ENCODE measurements at regions not wholly inside any gene's neighbourhood (a gene's known extent, or its start where the extent isn't known, plus 50 kb on each side); places are given as distances from the start of the nearest gene placed in this dataset.

DNA sequence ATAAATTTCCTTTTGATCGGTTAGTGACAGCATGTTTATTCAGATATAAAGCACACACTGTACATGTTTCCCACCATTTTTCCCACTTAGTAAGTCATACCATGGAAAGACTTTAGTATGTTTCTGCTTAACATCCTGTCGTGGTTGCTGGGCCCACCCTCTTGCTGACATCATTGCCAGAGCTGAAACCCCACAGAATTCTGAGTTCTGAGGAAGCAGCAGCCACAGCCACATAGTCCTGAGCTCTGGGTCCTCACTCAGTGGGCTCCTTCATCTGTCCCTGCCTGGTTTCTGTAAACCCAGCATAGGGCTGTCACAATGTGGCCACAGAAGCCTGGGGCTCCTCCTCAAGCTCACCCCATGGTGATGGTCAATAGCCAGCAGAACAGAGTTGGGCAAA, 441.5 kb downstream of the ENC1 start:
- TF ChIP-seq, protein P1, sequence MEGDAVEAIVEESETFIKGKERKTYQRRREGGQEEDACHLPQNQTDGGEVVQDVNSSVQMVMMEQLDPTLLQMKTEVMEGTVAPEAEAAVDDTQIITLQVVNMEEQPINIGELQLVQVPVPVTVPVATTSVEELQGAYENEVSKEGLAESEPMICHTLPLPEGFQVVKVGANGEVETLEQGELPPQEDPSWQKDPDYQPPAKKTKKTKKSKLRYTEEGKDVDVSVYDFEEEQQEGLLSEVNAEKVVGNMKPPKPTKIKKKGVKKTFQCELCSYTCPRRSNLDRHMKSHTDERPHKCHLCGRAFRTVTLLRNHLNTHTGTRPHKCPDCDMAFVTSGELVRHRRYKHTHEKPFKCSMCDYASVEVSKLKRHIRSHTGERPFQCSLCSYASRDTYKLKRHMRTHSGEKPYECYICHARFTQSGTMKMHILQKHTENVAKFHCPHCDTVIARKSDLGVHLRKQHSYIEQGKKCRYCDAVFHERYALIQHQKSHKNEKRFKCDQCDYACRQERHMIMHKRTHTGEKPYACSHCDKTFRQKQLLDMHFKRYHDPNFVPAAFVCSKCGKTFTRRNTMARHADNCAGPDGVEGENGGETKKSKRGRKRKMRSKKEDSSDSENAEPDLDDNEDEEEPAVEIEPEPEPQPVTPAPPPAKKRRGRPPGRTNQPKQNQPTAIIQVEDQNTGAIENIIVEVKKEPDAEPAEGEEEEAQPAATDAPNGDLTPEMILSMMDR (IDR thresholded peaks at IDR 0.05; ENCODE audit: unreplicated experiment), result no peak
- intact Hi-C loops (cut with micrococcal nuclease; ENCODE audit: unreplicated experiment), result no loop called here
- no peak overlapping the region for H3K27ac Mint-ChIP-seq (ENCODE audit: unreplicated experiment)
- no peak overlapping the region for H3K4me3 Mint-ChIP-seq (ENCODE audit: low read depth, unreplicated experiment)
- no peak for DNase-seq
- H3K36me3 Mint-ChIP-seq (ENCODE audit: insufficient read depth, unreplicated experiment), result peaks cover 6% of the 10 kb centered on the region
- H3K4me1 Mint-ChIP-seq (ENCODE audit: low read depth, unreplicated experiment), result peaks cover 37% of the 10 kb centered on the region
- no TSS peak for BruUV-seq (replicated peaks)
- CTCF ChIA-PET, result no interaction called here
- peaks cover 4% of the 10 kb centered on the region for H3K9me3 Mint-ChIP-seq (ENCODE audit: low read depth, unreplicated experiment)
- H3K27me3 Mint-ChIP-seq (ENCODE audit: unreplicated experiment), result no peaks in the 10 kb centered on the region

DNA sequence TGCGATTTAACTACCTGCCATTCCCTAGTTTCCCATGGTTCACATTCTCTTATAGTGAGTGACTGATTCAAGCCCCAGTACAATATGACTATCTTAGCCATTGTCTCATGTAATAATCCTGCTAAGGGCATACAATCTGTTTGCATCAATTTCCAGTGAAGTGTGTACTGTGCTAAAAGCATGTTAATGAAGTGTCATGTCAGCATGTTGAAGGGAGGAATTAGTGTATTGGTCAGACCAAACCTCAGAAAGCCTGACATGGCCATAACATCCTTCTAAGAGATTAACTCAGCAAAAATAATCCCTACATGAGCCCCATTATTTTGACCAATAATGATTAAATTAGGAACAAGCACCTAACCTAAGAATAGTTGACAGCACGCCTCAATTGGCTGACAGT, 442.4 kb downstream of the ENC1 start:
- Mint-ChIP-seq H3K4me3 (ENCODE audit: low read depth, unreplicated experiment) (no peak overlapping the region), H3K27ac (ENCODE audit: unreplicated experiment) (no peak overlapping the region), H3K27me3 (ENCODE audit: unreplicated experiment) (no peaks in the 10 kb centered on the region), H3K9me3 (ENCODE audit: low read depth, unreplicated experiment) (peaks cover 4% of the 10 kb centered on the region), H3K36me3 (ENCODE audit: insufficient read depth, unreplicated experiment) (peaks cover 6% of the 10 kb centered on the region), H3K4me1 (ENCODE audit: low read depth, unreplicated experiment) (peaks cover 37% of the 10 kb centered on the region)
- intact Hi-C loops (cut with micrococcal nuclease; ENCODE audit: unreplicated experiment), result no loop called here
- CTCF ChIA-PET, result no interaction called here
- TF ChIP-seq, protein P1 (IDR thresholded peaks at IDR 0.05; ENCODE audit: unreplicated experiment), result no peak
- no peak for DNase-seq
- no TSS peak for BruUV-seq (replicated peaks)

DNA sequence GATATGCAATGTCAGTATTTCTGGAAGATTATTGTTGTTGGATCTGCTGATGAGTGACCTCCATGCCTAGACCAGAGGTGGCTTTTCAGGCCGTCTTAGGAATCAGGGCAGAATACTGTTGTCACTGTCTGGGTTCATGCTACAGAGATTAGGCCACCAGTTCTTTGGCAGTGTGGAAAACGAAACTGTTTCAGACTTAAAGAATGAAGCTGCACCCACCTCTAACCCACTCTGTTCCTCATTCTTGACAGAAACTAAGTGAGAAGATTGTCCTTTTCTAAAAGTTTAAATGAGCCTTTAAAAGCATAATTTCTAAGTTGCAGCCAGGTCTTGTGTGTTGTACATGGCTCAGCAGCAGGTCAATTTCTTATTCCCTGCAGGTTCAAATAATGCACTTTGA, 444.3 kb downstream of the ENC1 start:
- intact Hi-C loops (cut with micrococcal nuclease; ENCODE audit: unreplicated experiment), result no loop called here
- no peaks in the 10 kb centered on the region for H3K27me3 Mint-ChIP-seq (ENCODE audit: unreplicated experiment)
- peaks cover 4% of the 10 kb centered on the region for H3K9me3 Mint-ChIP-seq (ENCODE audit: low read depth, unreplicated experiment)
- TF ChIP-seq, protein P1 (IDR thresholded peaks at IDR 0.05; ENCODE audit: unreplicated experiment), result no peak
- H3K4me1 Mint-ChIP-seq (ENCODE audit: low read depth, unreplicated experiment), result peaks cover 25% of the 10 kb centered on the region
- peaks cover 2% of the 10 kb centered on the region for H3K36me3 Mint-ChIP-seq (ENCODE audit: insufficient read depth, unreplicated experiment)
- no peak overlapping the region for H3K27ac Mint-ChIP-seq (ENCODE audit: unreplicated experiment)
- CTCF ChIA-PET, result interaction anchor here (0.7 kb wide), 1 partner anchor 10 kb away, joined by 3 read pairs; no protein-coding TSS in a partner anchor
- BruUV-seq (replicated peaks), result no TSS peak
- DNase-seq, result no peak
- H3K4me3 Mint-ChIP-seq (ENCODE audit: low read depth, unreplicated experiment), result no peak overlapping the region

DNA sequence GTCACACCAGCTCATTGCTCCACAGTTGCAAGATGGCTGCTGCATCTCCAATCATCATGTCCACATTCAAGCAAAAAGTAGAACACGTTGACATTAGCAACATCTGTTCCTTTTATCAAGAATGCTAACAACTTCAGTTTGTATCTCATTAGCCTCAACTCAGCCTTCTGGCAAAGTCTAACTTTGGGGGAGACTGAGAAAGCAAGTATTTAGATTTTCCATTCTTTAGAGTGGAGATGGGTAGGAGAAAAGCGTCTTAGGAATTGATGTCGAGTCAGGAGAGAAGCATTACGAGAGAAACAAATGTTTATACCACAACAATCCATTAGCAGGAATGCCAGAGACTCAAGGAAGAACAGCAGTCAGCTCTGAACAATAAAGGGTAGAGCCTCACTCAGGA, 446.3 kb downstream of the ENC1 start:
- no peaks in the 10 kb centered on the region for H3K36me3 Mint-ChIP-seq (ENCODE audit: insufficient read depth, unreplicated experiment)
- H3K27ac Mint-ChIP-seq (ENCODE audit: unreplicated experiment), result no peak overlapping the region
- TF ChIP-seq, protein P1 (IDR thresholded peaks at IDR 0.05; ENCODE audit: unreplicated experiment), result no peak
- H3K4me1 Mint-ChIP-seq (ENCODE audit: low read depth, unreplicated experiment), result peaks cover 6% of the 10 kb centered on the region
- H3K27me3 Mint-ChIP-seq (ENCODE audit: unreplicated experiment), result no peaks in the 10 kb centered on the region
- no peak overlapping the region for H3K4me3 Mint-ChIP-seq (ENCODE audit: low read depth, unreplicated experiment)
- CTCF ChIA-PET, result interaction anchor here (0.6 kb wide), 1 partner anchor 140 kb away, joined by 8 read pairs; no protein-coding TSS in a partner anchor
- intact Hi-C loops (cut with micrococcal nuclease; ENCODE audit: unreplicated experiment), result no loop called here
- no TSS peak for BruUV-seq (replicated peaks)
- no peak for DNase-seq
- peaks cover 4% of the 10 kb centered on the region for H3K9me3 Mint-ChIP-seq (ENCODE audit: low read depth, unreplicated experiment)

Data from Calu3 (cell line).